ENCODE measurements at regions not wholly inside any gene's neighbourhood (a gene's known extent, or its start where the extent isn't known, plus 50 kb on each side); places are given as distances from the start of the nearest gene placed in this dataset.

DNA sequence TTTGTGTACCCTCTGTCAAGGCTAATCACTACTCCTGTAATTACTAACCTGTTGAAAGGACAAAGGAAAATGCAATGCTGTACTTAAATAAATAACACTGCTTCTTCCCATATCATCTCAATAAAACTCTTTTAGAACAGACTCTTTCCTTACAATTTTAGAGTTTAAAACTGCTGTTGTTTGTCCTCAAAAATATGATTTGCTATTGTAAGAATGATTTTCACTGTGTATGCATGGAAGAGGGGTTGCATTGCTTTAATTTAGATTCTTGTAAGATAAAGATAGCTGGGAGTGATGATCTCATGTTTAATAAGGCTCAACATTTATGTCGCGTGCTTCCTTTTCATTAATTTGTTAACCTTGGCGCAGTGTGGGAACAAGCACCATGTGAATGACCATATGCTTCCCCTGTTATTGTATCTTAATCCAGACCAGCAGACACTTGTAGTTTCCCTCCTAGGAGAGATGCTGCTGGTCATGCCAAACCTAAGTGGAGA is 89.8 kb upstream of the ATXN1 start:
- no peaks in the 10 kb centered on the region for H3K9me2 ChIP-seq (replicated peaks; ENCODE audit: low read depth, low read length)
- H3K4me2 ChIP-seq (ENCODE audit: low read depth, low read length, poor library complexity, severe bottlenecking): peak overlapping the region; percentile 71
- H2AFZ ChIP-seq (ENCODE audit: low read length): no peak overlapping the region; the same call in 1 of the 2 replicates
- H4K20me1 ChIP-seq (ENCODE audit: insufficient read depth, low read length, poor library complexity, severe bottlenecking): no peaks in the 10 kb centered on the region
- TF ChIP-seq EZH2phosphoT487 (IDR thresholded peaks at IDR 0.05; ENCODE audit: borderline replicate concordance): no peak
- TF ChIP-seq, protein P1, sequence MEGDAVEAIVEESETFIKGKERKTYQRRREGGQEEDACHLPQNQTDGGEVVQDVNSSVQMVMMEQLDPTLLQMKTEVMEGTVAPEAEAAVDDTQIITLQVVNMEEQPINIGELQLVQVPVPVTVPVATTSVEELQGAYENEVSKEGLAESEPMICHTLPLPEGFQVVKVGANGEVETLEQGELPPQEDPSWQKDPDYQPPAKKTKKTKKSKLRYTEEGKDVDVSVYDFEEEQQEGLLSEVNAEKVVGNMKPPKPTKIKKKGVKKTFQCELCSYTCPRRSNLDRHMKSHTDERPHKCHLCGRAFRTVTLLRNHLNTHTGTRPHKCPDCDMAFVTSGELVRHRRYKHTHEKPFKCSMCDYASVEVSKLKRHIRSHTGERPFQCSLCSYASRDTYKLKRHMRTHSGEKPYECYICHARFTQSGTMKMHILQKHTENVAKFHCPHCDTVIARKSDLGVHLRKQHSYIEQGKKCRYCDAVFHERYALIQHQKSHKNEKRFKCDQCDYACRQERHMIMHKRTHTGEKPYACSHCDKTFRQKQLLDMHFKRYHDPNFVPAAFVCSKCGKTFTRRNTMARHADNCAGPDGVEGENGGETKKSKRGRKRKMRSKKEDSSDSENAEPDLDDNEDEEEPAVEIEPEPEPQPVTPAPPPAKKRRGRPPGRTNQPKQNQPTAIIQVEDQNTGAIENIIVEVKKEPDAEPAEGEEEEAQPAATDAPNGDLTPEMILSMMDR (conservative IDR thresholded peaks at IDR 0.05; ENCODE audit: low read length): no peak
- peak overlapping the region; percentile 75 for H3K9ac ChIP-seq (ENCODE audit: low read depth, low read length, poor library complexity, severe bottlenecking)
- no peaks in the 10 kb centered on the region for H3K36me3 ChIP-seq (ENCODE audit: insufficient read depth, low read length)
- H3K4me3 ChIP-seq (ENCODE audit: low read length, poor library complexity, severe bottlenecking): no peak overlapping the region
- no peaks in the 10 kb centered on the region for H3K9me3 ChIP-seq (ENCODE audit: insufficient read depth, low read depth, low read length)
- peaks cover 8% of the 10 kb centered on the region; the same call in 1 of the 2 replicates for H3F3A ChIP-seq (ENCODE audit: low read depth)
- peaks cover 81% of the 10 kb centered on the region for H3K4me1 ChIP-seq (ENCODE audit: insufficient read depth, low read length, poor library complexity, severe bottlenecking)
- no peaks in the 10 kb centered on the region for H3K79me2 ChIP-seq (ENCODE audit: insufficient read depth, low read length)
- H3K27me3 ChIP-seq (ENCODE audit: insufficient read depth, low read length, poor library complexity, severe bottlenecking): no peaks in the 10 kb centered on the region

DNA sequence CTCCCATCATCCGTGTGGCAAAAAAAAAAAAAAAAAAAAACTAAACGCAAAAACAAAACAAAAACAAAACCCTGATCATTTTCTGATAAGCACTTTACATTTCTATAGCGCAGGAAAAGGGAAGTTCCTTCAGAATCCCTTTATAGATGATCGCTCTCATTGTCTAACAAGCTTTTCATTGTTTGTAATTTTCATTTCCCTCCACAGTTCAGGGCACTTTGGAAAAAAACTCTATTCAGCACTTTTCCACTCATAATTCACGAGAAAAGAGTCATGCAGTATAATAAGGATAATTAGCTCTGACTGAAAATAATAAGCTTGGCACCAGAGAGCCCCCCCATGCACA is 89.4 kb upstream of the ATXN1 start:
- Histone ChIP-seq H3K9ac (ENCODE audit: low read depth, low read length, poor library complexity, severe bottlenecking) (peak overlapping the region; percentile 75), H3K4me2 (ENCODE audit: low read depth, low read length, poor library complexity, severe bottlenecking) (peak overlapping the region; percentile 71)

DNA sequence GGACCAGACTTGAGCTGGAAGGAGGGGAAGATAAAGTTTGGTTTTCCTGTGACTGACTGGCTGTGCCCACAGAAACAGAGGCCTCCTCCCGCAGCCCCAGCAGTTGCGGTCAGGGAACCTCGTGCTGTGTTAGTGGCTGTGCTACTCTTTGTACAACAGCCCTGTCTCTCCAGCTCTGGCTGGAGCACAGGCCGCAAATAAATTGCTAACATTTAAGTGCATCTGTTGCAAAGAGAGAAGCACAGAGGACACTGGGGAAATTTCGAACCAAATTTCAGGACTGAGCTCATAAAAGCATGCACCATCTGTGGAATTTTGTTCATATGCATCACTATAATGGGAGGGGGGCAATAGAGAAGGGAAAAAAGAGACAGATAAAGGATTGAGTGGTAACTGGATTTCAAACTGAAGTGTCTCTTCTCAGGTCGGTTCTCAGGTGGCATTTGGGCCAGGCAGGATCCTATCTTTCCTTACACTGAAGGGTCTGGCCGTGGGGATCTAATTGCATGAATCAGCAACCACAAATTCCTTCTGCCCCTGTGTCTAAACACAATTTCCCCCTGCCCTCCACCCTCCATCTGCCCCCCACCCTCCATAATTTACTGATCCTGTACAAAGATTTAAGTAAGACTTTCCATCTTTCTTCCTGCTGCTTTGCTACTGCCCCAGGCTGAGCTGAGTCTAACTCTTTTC is 88.9 kb upstream of the ATXN1 start:
- Histone ChIP-seq H3K4me2 (ENCODE audit: low read depth, low read length, poor library complexity, severe bottlenecking) (peak overlapping the region; percentile 71), H3K9me3 (ENCODE audit: insufficient read depth, low read depth, low read length) (no peaks in the 10 kb centered on the region)

More for the DNA sequence above, 89.4 kb upstream of the ATXN1 start:
- Histone ChIP-seq H3F3A (ENCODE audit: low read depth) (peaks cover 8% of the 10 kb centered on the region; the same call in 1 of the 2 replicates), H3K9me3 (ENCODE audit: insufficient read depth, low read depth, low read length) (no peaks in the 10 kb centered on the region), H3K4me3 (ENCODE audit: low read length, poor library complexity, severe bottlenecking) (peak overlapping the region; percentile 63), H3K4me1 (ENCODE audit: insufficient read depth, low read length, poor library complexity, severe bottlenecking) (peaks cover 76% of the 10 kb centered on the region), H3K36me3 (ENCODE audit: insufficient read depth, low read length) (no peaks in the 10 kb centered on the region), H3K79me2 (ENCODE audit: insufficient read depth, low read length) (no peaks in the 10 kb centered on the region), H4K20me1 (ENCODE audit: insufficient read depth, low read length, poor library complexity, severe bottlenecking) (no peaks in the 10 kb centered on the region), H3K27me3 (ENCODE audit: insufficient read depth, low read length, poor library complexity, severe bottlenecking) (no peaks in the 10 kb centered on the region), H3K9me2 (replicated peaks; ENCODE audit: low read depth, low read length) (no peaks in the 10 kb centered on the region), H2AFZ (ENCODE audit: low read length) (no peak overlapping the region)
- no peak for TF ChIP-seq EZH2phosphoT487 (IDR thresholded peaks at IDR 0.05; ENCODE audit: borderline replicate concordance)

More for the DNA sequence above, 88.9 kb upstream of the ATXN1 start:
- H3K27me3 ChIP-seq (ENCODE audit: insufficient read depth, low read length, poor library complexity, severe bottlenecking): no peaks in the 10 kb centered on the region
- no peaks in the 10 kb centered on the region for H4K20me1 ChIP-seq (ENCODE audit: insufficient read depth, low read length, poor library complexity, severe bottlenecking)
- H3K9ac ChIP-seq (ENCODE audit: low read depth, low read length, poor library complexity, severe bottlenecking): peak overlapping the region; percentile 75
- no peaks in the 10 kb centered on the region for H3K36me3 ChIP-seq (ENCODE audit: insufficient read depth, low read length)
- H3F3A ChIP-seq (ENCODE audit: low read depth): peaks cover 8% of the 10 kb centered on the region; the same call in 1 of the 2 replicates
- no peaks in the 10 kb centered on the region for H3K9me2 ChIP-seq (replicated peaks; ENCODE audit: low read depth, low read length)
- H2AFZ ChIP-seq (ENCODE audit: low read length): no peak overlapping the region
- H3K4me1 ChIP-seq (ENCODE audit: insufficient read depth, low read length, poor library complexity, severe bottlenecking): peaks cover 71% of the 10 kb centered on the region
- TF ChIP-seq, protein P1 (conservative IDR thresholded peaks at IDR 0.05; ENCODE audit: low read length): no peak
- TF ChIP-seq EZH2phosphoT487 (IDR thresholded peaks at IDR 0.05; ENCODE audit: borderline replicate concordance): no peak
- peak overlapping the region; percentile 63 for H3K4me3 ChIP-seq (ENCODE audit: low read length, poor library complexity, severe bottlenecking)
- no peaks in the 10 kb centered on the region for H3K79me2 ChIP-seq (ENCODE audit: insufficient read depth, low read length)
